GM23248 (cell line): ENCODE measurements at regions not wholly inside any gene's neighbourhood (a gene's known extent, or its start where the extent isn't known, plus 50 kb on each side); places are given as distances from the start of the nearest gene placed in this dataset.
A peak's percentile ranks its signal among the peaks of the same experiment; 100 is the strongest.

Source experiments
- DNase-seq: peaks from one replicate; pipeline ENCODE4 v3.0.0-alpha.2; 2015
- H2AFZ ChIP-seq: fragments of 200-600 bp; sonication (generic); 2 replicates; pipeline ENCODE4 v1.6.1; 2016; ENCODE audit warnings: antibody characterized with exemption
- H3F3A ChIP-seq: fragments of 200-600 bp; sonication (generic); 2 replicates; pipeline ENCODE4 v1.6.1; 2016; ENCODE audit warnings: mild to moderate bottlenecking, antibody characterized with exemption, mixed run types; ENCODE audit not compliant: insufficient read depth
- H3K27ac ChIP-seq: fragments of 200-600 bp; sonication (generic); 2 replicates; pipeline ENCODE4 v1.5.1; 2016; ENCODE audit warnings: mild to moderate bottlenecking
- H3K27me3 ChIP-seq: fragments of 200-600 bp; sonication (generic); replicated peaks from 2 replicates; pipeline ENCODE4 v1.6.1; 2016; ENCODE audit warnings: mild to moderate bottlenecking; ENCODE audit not compliant: insufficient read depth
- H3K36me3 ChIP-seq: fragments of 200-600 bp; sonication (generic); 2 replicates; pipeline ENCODE4 v1.6.1; 2016; ENCODE audit warnings: low read depth, mild to moderate bottlenecking
- H3K4me1 ChIP-seq: fragments of 200-600 bp; sonication (generic); 2 replicates; pipeline ENCODE4 v1.6.1; 2016; ENCODE audit warnings: mild to moderate bottlenecking; ENCODE audit not compliant: insufficient read depth
- H3K4me2 ChIP-seq: fragments of 200-600 bp; sonication (generic); one replicate; pipeline ENCODE4 v1.6.1; 2016; ENCODE audit warnings: mild to moderate bottlenecking; ENCODE audit not compliant: unreplicated experiment
- H3K4me3 ChIP-seq: fragments of 200-600 bp; sonication (generic); 2 replicates; pipeline ENCODE4 v1.5.1; 2016; ENCODE audit warnings: mild to moderate bottlenecking
- H3K79me2 ChIP-seq: fragments of 200-600 bp; sonication (generic); 2 replicates; pipeline ENCODE4 v1.6.1; 2016; ENCODE audit warnings: mild to moderate bottlenecking; ENCODE audit not compliant: insufficient read depth
- H3K9ac ChIP-seq: fragments of 200-600 bp; sonication (generic); 2 replicates; pipeline ENCODE4 v1.6.1; 2016; ENCODE audit warnings: mild to moderate bottlenecking
- H3K9me2 ChIP-seq: fragments of 200-600 bp; sonication (generic); 2 replicates; pipeline ENCODE4 v1.6.1; 2016; ENCODE audit warnings: mixed run types, mild to moderate bottlenecking, moderate library complexity; ENCODE audit not compliant: insufficient read depth
- H3K9me3 ChIP-seq: fragments of 200-600 bp; sonication (generic); one replicate; pipeline ENCODE4 v1.6.1; 2017; ENCODE audit warnings: low read depth
- H4K20me1 ChIP-seq: fragments of 200-600 bp; sonication (generic); 2 replicates; pipeline ENCODE4 v1.6.0; 2016; ENCODE audit not compliant: insufficient read depth
- EZH2 ChIP-seq: fragments of 200-600 bp; sonication (generic); IDR thresholded peaks from 2 replicates; pipeline ENCODE4 v1.6.1; 2018; ENCODE audit warnings: antibody characterized with exemption, mild to moderate bottlenecking; ENCODE audit not compliant: insufficient read depth, poor library complexity, severe bottlenecking
- EZH2phosphoT487 ChIP-seq: fragments of 200-600 bp; sonication (generic); IDR thresholded peaks from 2 replicates; pipeline ENCODE4 v1.6.1; 2018; ENCODE audit warnings: antibody characterized with exemption, moderate library complexity, mild to moderate bottlenecking, low read depth; ENCODE audit not compliant: insufficient read depth
- WGBS, 2 experiments: methylation state at CpG; one replicate each; pipeline ENCODE4 v1.1.6; 2015 to 2017; ENCODE audit warnings: low lambda C conversion rate in 2 of 2, low coverage in 1 of 2; ENCODE audit errors: missing lambda C conversion rate in 2 of 2; 5-methylcytosine and 5-hydroxymethylcytosine counted together
- in situ Hi-C: fragments of 300-500 bp; cut with MboI; formaldehyde crosslinking; loops from 2 replicates; pipeline ENCODE4 v1.15.0; 2020

DNA sequence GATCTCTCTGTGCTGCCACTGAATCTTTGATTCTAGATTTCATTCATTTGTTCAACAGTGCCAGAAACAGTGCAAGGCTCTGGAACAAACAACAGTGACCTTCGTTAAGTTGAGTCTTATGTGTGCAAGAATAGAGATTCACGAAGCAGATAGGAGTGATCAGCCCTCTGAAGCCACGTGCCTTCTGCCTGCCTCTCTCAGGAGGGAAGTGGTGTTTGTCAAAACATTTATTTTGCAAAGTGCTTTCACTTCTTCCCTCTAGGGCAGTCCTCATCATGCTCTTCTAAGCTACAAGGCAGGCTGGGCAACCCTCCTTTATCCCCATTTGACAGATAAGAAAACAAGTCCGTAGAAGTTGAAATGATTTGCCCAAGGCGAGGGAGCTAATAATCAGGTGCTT is 204.3 kb downstream of the TFAP2C start:
- DNase-seq: no peak
- Histone ChIP-seq H3K4me3 (no peak overlapping the region), H3K36me3 (no peaks in the 10 kb centered on the region), H3K4me2 (no peak overlapping the region), H3K79me2 (no peaks in the 10 kb centered on the region), H3F3A (peaks cover 4% of the 10 kb centered on the region; the same call in 1 of the 2 replicates), H3K9ac (no peak overlapping the region), H3K9me2 (no peaks in the 10 kb centered on the region), H3K27ac (no peak overlapping the region), H3K9me3 (no peaks in the 10 kb centered on the region), H3K4me1 (peaks cover under 1% of the 10 kb centered on the region; the same call in 1 of the 2 replicates), H2AFZ (no peak overlapping the region), H3K27me3 (peaks cover 44% of the 10 kb centered on the region), H4K20me1 (no peaks in the 10 kb centered on the region)
- TF ChIP-seq EZH2 (no peak), EZH2phosphoT487 (no peak)
- in situ Hi-C loops: no loop called here
- WGBS, 2 experiments: 90% methylated on average over 5 of the region's 5 CpGs

DNA sequence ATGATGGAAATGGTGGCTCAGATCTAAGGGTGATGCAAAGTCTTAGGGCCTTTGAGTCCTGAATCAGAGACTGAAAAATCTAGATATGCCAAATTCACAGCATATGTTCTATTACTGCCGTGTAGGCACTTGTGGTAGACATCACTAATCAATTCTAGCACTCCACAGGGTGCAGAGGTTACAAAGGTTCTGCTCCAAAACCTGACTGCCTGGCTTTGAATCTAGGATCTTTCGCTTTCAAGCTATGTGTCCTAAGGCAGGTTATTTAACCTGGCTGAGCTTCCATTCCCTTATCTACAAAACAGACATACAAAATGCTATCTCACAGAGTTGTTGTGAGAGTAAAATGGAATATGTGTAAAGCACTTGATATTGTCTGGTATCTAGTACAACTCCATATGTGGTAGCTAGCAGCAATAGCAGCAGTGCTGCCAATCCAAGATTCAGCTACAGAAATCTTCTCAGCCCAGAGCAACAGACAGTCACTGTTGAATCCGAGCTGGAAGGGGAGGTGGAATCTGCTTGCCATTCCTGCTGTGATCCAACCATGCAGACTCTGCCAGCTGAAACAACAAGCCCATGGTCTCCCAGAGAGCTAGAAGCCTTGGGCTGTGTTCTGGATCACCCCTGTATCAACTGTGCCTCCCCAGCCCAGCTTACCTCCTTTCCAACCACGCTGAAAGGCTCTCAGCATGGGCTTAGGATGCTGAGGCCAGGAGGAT is 206.9 kb downstream of the TFAP2C start:
- no peak overlapping the region for H3K27ac ChIP-seq
- H3K4me2 ChIP-seq: no peak overlapping the region
- H3K9me2 ChIP-seq: no peaks in the 10 kb centered on the region
- no peaks in the 10 kb centered on the region for H3K4me1 ChIP-seq
- no peak for TF ChIP-seq EZH2phosphoT487
- no peak for TF ChIP-seq EZH2
- no peak for DNase-seq
- H3K9me3 ChIP-seq: no peaks in the 10 kb centered on the region
- H3K4me3 ChIP-seq: no peak overlapping the region
- H3F3A ChIP-seq: no peaks in the 10 kb centered on the region
- in situ Hi-C loops: no loop called here
- no peak overlapping the region for H3K9ac ChIP-seq
- 46 to 52% methylated on average over 4 of the region's 4 CpGs for WGBS, 2 experiments
- H3K27me3 ChIP-seq: peaks cover 52% of the 10 kb centered on the region
- H3K79me2 ChIP-seq: no peaks in the 10 kb centered on the region
- no peak overlapping the region for H2AFZ ChIP-seq
- H3K36me3 ChIP-seq: no peaks in the 10 kb centered on the region
- H4K20me1 ChIP-seq: no peaks in the 10 kb centered on the region

GRCh38 chr20:56839222-56839621 is 210.1 kb downstream of the TFAP2C start:
- Histone ChIP-seq H3K79me2 (no peaks in the 10 kb centered on the region), H2AFZ (no peak overlapping the region), H3K27me3 (peaks cover 51% of the 10 kb centered on the region), H3K36me3 (no peaks in the 10 kb centered on the region), H3K4me2 (no peak overlapping the region), H4K20me1 (no peaks in the 10 kb centered on the region), H3K9me3 (no peaks in the 10 kb centered on the region), H3K4me3 (no peak overlapping the region), H3K27ac (no peak overlapping the region), H3F3A (no peaks in the 10 kb centered on the region), H3K9ac (no peak overlapping the region), H3K9me2 (no peaks in the 10 kb centered on the region), H3K4me1 (no peaks in the 10 kb centered on the region)
- in situ Hi-C loops: no loop called here
- TF ChIP-seq EZH2 (no peak), EZH2phosphoT487 (no peak)
- no peak for DNase-seq
- 78 to 83% methylated on average over 2 of the region's 2 CpGs for WGBS, 2 experiments

- peak; percentile 80 for DNase-seq
- Histone ChIP-seq H3K27me3 (peaks cover 45% of the 10 kb centered on the region), H3K4me2 (no peak overlapping the region), H3K4me1 (no peaks in the 10 kb centered on the region), H3F3A (no peaks in the 10 kb centered on the region), H3K4me3 (no peak overlapping the region), H3K27ac (no peak overlapping the region), H4K20me1 (no peaks in the 10 kb centered on the region), H3K36me3 (no peaks in the 10 kb centered on the region), H3K9me2 (no peaks in the 10 kb centered on the region), H3K79me2 (no peaks in the 10 kb centered on the region), H3K9me3 (no peaks in the 10 kb centered on the region), H3K9ac (no peak overlapping the region), H2AFZ (no peak overlapping the region)
- 1 to 3% methylated on average over 5 of the region's 5 CpGs for WGBS, 2 experiments
- TF ChIP-seq EZH2phosphoT487 (no peak), EZH2 (no peak)
- in situ Hi-C loops: no loop called here
Observed at GRCh38 chr20:56839786-56840185, 210.7 kb downstream of the TFAP2C start.

GRCh38 chr20:56840716-56841261 is 211.7 kb downstream of the TFAP2C start:
- Histone ChIP-seq H3K4me3 (no peak overlapping the region), H2AFZ (no peak overlapping the region), H3K79me2 (no peaks in the 10 kb centered on the region), H3K27ac (no peak overlapping the region), H3K9me3 (no peaks in the 10 kb centered on the region), H3K36me3 (no peaks in the 10 kb centered on the region), H3K27me3 (peaks cover 37% of the 10 kb centered on the region), H3K4me1 (no peaks in the 10 kb centered on the region), H4K20me1 (no peaks in the 10 kb centered on the region), H3K9me2 (no peaks in the 10 kb centered on the region), H3K9ac (no peak overlapping the region), H3K4me2 (no peak overlapping the region), H3F3A (no peaks in the 10 kb centered on the region)
- WGBS, 2 experiments: 25 to 29% methylated on average over 3 of the region's 3 CpGs
- in situ Hi-C loops: no loop called here
- no peak for DNase-seq
- TF ChIP-seq EZH2 (no peak), EZH2phosphoT487 (no peak)
